IPS-20b (cell line): ENCODE measurements at regions not wholly inside any gene's neighbourhood (a gene's known extent, or its start where the extent isn't known, plus 50 kb on each side); places are given as distances from the start of the nearest gene placed in this dataset.

ENCODE experiments used
- H3K27ac ChIP-seq: one replicate; pipeline ENCODE4 v1.5.1; 2013; ENCODE audit warnings: low read length
- H3K27me3 ChIP-seq: 2 replicates; pipeline ENCODE4 v1.6.1; 2013; ENCODE audit warnings: mild to moderate bottlenecking, low read length, inconsistent platforms; ENCODE audit not compliant: insufficient read depth
- H3K36me3 ChIP-seq: 2 replicates; pipeline ENCODE4 v1.6.1; 2013; ENCODE audit warnings: low read depth, mild to moderate bottlenecking, inconsistent platforms, low read length, moderate library complexity; ENCODE audit not compliant: insufficient read depth
- H3K4me1 ChIP-seq: 2 replicates; pipeline ENCODE4 v1.6.1; 2013; ENCODE audit warnings: mild to moderate bottlenecking, control low read depth, inconsistent platforms, low read length, moderate library complexity; ENCODE audit not compliant: insufficient read depth
- H3K4me3 ChIP-seq: 2 replicates; pipeline ENCODE4 v1.5.1; 2013; ENCODE audit warnings: mild to moderate bottlenecking, low read length, inconsistent platforms
- H3K9ac ChIP-seq: 2 replicates; pipeline ENCODE4 v1.6.1; 2013; ENCODE audit warnings: low read depth, mild to moderate bottlenecking, inconsistent platforms, low read length, moderate library complexity
- H3K9me3 ChIP-seq: 2 replicates; pipeline ENCODE4 v1.6.1; 2013; ENCODE audit warnings: mild to moderate bottlenecking, low read depth, low read length, inconsistent platforms; ENCODE audit not compliant: insufficient read depth

DNA sequence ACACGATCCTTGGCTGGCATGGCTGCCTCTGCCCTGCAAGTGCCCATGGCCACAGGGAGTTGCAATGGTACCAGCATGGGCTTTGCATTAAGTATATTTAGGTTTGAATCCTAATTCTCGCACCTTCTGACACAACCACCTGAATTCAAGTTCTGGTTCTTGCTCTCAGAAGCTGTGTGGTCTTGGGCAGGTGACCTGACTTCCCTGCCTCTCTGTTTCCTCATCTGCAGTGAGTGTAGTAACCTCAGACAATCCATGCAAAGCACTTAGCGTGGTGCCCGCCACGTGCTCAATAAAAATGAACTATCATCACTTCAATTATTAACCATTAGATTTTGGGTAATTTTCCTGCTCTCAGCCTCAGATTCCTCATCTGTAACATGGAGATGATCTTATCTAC, 378.8 kb upstream of the ARID1B start:
- H3K27ac ChIP-seq, result no peak overlapping the region

GRCh38 chr6:156396791-156397418, 380.3 kb upstream of the ARID1B start:
- peak overlapping the region; percentile 43; the same call in 1 of the 2 replicates for H3K9ac ChIP-seq
- H3K36me3 ChIP-seq, result no peaks in the 10 kb centered on the region
- no peak overlapping the region for H3K27ac ChIP-seq
- H3K4me3 ChIP-seq, result peak overlapping the region; percentile 40; the same call in 1 of the 2 replicates
- H3K9me3 ChIP-seq, result no peaks in the 10 kb centered on the region
- peaks cover 12% of the 10 kb centered on the region; the same call in 1 of the 2 replicates for H3K4me1 ChIP-seq
- peaks cover 10% of the 10 kb centered on the region; the same call in 1 of the 2 replicates for H3K27me3 ChIP-seq

More for the DNA sequence above, 378.8 kb upstream of the ARID1B start:
- H3K9me3 ChIP-seq, result no peaks in the 10 kb centered on the region
- no peak overlapping the region for H3K4me3 ChIP-seq
- peaks cover 12% of the 10 kb centered on the region; the same call in 1 of the 2 replicates for H3K4me1 ChIP-seq
- H3K9ac ChIP-seq, result no peak overlapping the region
- H3K27me3 ChIP-seq, result peaks cover 10% of the 10 kb centered on the region; the same call in 1 of the 2 replicates
- no peaks in the 10 kb centered on the region for H3K36me3 ChIP-seq

- Histone ChIP-seq H3K27me3 (peaks cover 10% of the 10 kb centered on the region; the same call in 1 of the 2 replicates), H3K36me3 (no peaks in the 10 kb centered on the region), H3K9me3 (no peaks in the 10 kb centered on the region), H3K27ac (no peak overlapping the region), H3K9ac (peak overlapping the region; percentile 28; the same call in 1 of the 2 replicates), H3K4me3 (peak overlapping the region; percentile 40; the same call in 1 of the 2 replicates), H3K4me1 (peaks cover 12% of the 10 kb centered on the region; the same call in 1 of the 2 replicates)
Measured at GRCh38 chr6:156396068-156396771, 381.0 kb upstream of the ARID1B start.

DNA sequence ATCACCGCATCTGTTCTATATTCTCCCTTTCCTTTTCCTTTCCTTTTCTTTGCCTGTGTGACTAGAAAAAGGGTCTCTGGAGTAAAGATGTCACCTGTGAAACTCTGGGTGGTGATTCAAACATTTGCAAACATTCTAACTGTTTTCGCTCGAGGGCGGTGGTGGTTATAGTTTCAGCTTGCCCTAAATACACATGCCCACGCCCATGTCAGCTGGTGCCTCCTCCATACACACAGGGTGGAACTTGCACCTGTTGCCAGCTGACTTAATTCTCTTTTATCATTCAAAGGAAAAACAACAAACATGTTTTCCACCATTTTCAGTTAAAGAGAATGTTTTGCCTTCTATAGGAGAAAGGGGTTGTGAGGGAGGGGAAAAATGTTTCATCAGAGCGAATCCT, 381.9 kb upstream of the ARID1B start:
- Histone ChIP-seq H3K9me3 (no peaks in the 10 kb centered on the region), H3K9ac (no peak overlapping the region), H3K36me3 (no peaks in the 10 kb centered on the region), H3K4me3 (no peak overlapping the region), H3K27ac (no peak overlapping the region), H3K27me3 (peaks cover 10% of the 10 kb centered on the region; the same call in 1 of the 2 replicates), H3K4me1 (peaks cover 12% of the 10 kb centered on the region; the same call in 1 of the 2 replicates)

GRCh38 chr6:156392648-156393047, 384.5 kb upstream of the ARID1B start:
- no peaks in the 10 kb centered on the region for H3K9me3 ChIP-seq
- H3K4me3 ChIP-seq, result no peak overlapping the region
- peaks cover 10% of the 10 kb centered on the region; the same call in 1 of the 2 replicates for H3K27me3 ChIP-seq
- H3K9ac ChIP-seq, result no peak overlapping the region
- H3K4me1 ChIP-seq, result peaks cover 12% of the 10 kb centered on the region; the same call in 1 of the 2 replicates
- no peak overlapping the region for H3K27ac ChIP-seq
- no peaks in the 10 kb centered on the region for H3K36me3 ChIP-seq

DNA sequence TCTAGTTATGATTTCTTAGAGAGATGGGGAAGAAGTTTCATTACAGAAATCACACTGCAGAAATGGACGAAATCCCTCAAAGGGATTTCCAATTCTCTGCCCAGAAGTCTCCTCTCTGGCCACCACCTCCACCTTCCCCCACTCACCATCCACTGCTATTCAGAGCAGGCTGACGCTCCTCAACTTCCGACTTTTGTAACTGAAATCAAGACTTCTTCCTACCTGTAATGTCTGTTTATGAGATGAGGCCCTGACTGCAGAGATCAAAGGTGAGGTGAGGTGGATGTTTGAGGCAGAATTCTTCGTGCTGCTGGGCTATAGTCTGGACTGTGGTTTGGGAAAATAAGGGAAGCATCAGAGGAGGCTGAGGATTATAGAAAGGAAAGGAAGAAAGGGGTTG, 385.2 kb upstream of the ARID1B start:
- Histone ChIP-seq H3K9me3 (no peaks in the 10 kb centered on the region), H3K27me3 (peaks cover 5% of the 10 kb centered on the region; the same call in 1 of the 2 replicates), H3K9ac (no peak overlapping the region), H3K4me3 (no peak overlapping the region), H3K27ac (no peak overlapping the region), H3K4me1 (peaks cover 12% of the 10 kb centered on the region; the same call in 1 of the 2 replicates), H3K36me3 (no peaks in the 10 kb centered on the region)

- H3K27ac ChIP-seq, result no peak overlapping the region
- H3K27me3 ChIP-seq, result no peaks in the 10 kb centered on the region; the same call in 1 of the 2 replicates
- no peak overlapping the region for H3K4me3 ChIP-seq
- H3K9me3 ChIP-seq, result no peaks in the 10 kb centered on the region
- no peak overlapping the region for H3K9ac ChIP-seq
- no peaks in the 10 kb centered on the region for H3K36me3 ChIP-seq
- H3K4me1 ChIP-seq, result peaks cover 7% of the 10 kb centered on the region; the same call in 1 of the 2 replicates
Measured at GRCh38 chr6:156391061-156391672, 386.0 kb upstream of the ARID1B start.

GRCh38 chr6:156390621-156391020, 386.6 kb upstream of the ARID1B start:
- Histone ChIP-seq H3K27ac (no peak overlapping the region), H3K4me1 (peaks cover 2% of the 10 kb centered on the region; the same call in 1 of the 2 replicates), H3K36me3 (no peaks in the 10 kb centered on the region), H3K9me3 (no peaks in the 10 kb centered on the region), H3K4me3 (no peak overlapping the region), H3K9ac (no peak overlapping the region), H3K27me3 (no peaks in the 10 kb centered on the region; the same call in 1 of the 2 replicates)

DNA sequence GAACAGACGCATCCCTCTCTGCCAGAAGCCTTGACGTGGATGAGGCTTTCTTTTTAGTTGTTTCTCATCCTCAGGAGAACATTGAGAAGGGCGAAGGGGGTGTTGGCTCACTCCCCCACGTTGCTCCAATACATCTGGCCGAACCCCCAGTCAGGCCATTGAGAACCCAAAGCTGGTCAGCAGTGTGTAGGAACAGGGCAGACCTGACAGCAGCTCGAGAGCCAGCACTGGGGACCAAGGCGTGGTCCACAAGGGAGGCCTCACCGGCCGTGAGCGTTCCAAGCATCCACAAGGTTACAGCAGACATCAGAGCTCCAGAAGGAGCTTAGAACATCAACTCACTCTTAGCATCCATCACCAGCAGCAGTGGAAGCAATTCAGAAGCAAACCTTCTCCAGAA, 387.9 kb upstream of the ARID1B start:
- no peak overlapping the region for H3K4me3 ChIP-seq
- H3K9ac ChIP-seq, result no peak overlapping the region
- H3K27me3 ChIP-seq, result no peaks in the 10 kb centered on the region
- no peak overlapping the region for H3K27ac ChIP-seq
- H3K4me1 ChIP-seq, result no peaks in the 10 kb centered on the region; the same call in 1 of the 2 replicates
- H3K36me3 ChIP-seq, result no peaks in the 10 kb centered on the region
- H3K9me3 ChIP-seq, result no peaks in the 10 kb centered on the region

GRCh38 chr6:156387472-156387871, 389.7 kb upstream of the ARID1B start:
- no peak overlapping the region for H3K9ac ChIP-seq
- H3K9me3 ChIP-seq, result no peaks in the 10 kb centered on the region
- H3K36me3 ChIP-seq, result no peaks in the 10 kb centered on the region
- H3K4me3 ChIP-seq, result no peak overlapping the region
- no peaks in the 10 kb centered on the region; the same call in 1 of the 2 replicates for H3K4me1 ChIP-seq
- no peaks in the 10 kb centered on the region for H3K27me3 ChIP-seq
- H3K27ac ChIP-seq, result no peak overlapping the region

- H3K4me3 ChIP-seq, result no peak overlapping the region
- no peaks in the 10 kb centered on the region for H3K27me3 ChIP-seq
- no peaks in the 10 kb centered on the region for H3K9me3 ChIP-seq
- H3K27ac ChIP-seq, result no peak overlapping the region
- H3K4me1 ChIP-seq, result no peaks in the 10 kb centered on the region
- no peaks in the 10 kb centered on the region for H3K36me3 ChIP-seq
- H3K9ac ChIP-seq, result no peak overlapping the region
Measured at GRCh38 chr6:156383059-156383458, 394.1 kb upstream of the ARID1B start.
